Activated CD8-positive, alpha-beta memory T cell treated with anti-CD3 and anti-CD28 coated beads, Interleukin-2, amount 50 U/mL, for 24 hours (primary cell): ENCODE measurements at regions not wholly inside any gene's neighbourhood (a gene's known extent, or its start where the extent isn't known, plus 50 kb on each side); places are given as distances from the start of the nearest gene placed in this dataset.

Source experiments
- DNase-seq: peaks from one replicate; pipeline ENCODE4 v3.0.0-alpha.2; 2020; ENCODE audit errors: extremely low read depth

DNA sequence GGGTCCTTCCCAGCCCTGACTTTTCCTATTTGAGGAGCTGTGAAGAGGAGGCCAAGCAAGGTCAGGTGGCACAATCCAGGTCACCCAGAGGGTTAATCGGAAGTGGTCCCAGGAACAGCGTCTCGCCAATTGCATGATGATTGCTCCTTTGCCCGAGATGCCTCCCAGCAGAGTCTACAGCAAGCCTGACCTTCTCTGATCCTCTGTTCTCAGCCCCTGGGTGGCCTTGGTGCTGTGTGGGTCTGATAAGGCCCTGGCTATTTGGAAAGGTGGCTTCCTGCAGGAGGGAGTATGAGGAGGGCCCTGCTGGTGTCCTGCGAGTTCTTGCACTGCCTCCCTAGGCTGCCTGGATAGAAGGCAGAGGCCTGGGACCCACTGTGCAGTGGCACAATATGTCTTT, 116.2 kb downstream of the FOXD2 start:
- no peak for DNase-seq

DNA sequence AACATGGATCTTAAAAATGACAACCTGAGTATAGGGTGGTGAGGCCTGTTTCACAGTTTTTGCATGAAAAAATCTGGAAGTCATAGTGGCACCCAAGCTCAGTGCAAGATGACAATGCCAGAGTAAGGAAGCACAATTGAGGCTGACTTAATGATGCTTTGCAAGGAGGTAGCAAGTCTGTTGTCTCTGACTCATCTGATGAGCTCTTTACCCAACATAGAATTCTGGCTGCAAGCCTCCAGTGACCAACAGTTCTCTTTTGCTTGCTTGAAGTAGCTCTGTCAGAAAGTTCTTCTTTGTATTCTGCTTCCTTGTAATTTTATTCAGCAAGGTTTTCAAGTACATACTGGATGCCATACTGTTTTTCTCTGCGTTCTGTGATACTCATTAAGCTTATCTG, 117.1 kb downstream of the FOXD2 start:
- DNase-seq = no peak

DNA sequence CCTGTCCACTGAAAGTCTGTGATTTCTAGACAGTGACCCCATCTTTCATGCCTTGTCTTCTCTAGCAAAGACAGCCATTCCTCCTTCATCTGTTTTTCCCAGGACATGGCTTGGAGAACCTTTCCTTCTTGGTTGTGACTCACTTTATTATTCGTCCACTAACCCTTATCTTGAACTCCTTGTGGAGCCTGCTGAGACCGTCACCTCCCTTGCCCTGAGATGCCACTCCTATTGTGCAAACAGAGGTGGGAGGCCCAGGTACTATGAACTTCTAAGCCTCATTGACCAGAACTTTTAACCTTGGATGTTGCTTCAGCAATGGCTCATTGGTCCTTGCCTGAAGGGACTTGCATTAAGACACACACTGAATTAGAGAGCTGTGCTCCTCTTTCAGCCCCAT, 117.5 kb downstream of the FOXD2 start:
- DNase-seq = no peak

DNA sequence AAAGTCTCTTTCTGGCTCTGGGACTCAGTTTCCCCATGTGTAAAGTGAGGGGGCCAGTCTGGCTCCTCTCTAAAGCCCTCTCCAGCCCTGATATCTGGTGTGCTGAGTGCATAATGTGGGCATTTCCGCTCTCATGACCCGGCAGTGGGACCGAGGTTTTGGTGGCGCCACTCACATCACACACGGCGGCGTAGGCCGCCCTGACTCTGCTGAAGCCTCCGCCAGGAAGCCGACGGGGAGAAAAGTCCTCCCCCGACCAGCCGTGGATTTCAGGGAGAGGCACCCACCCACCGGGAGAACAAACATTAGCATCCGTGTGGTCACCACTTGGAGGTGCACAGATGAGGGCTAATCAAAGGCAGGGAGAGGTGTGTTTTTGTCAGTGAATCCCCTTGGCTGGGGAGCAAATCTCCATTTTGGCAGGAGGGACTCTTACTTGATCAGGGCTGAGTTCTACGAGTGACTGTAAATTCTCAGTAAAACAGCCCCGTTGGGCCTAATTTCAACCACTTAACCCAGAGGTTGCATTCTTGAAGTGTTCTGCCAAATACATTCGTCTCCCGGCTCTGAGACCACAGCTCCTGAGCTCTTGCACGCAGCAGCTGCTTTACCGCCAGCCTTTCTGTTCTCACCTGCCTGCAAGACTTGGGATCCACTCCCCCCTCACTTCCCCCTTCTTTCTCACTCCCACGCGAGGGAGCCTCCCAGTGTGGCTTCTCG, 118.2 kb downstream of the FOXD2 start:
- DNase-seq = no peak

DNA sequence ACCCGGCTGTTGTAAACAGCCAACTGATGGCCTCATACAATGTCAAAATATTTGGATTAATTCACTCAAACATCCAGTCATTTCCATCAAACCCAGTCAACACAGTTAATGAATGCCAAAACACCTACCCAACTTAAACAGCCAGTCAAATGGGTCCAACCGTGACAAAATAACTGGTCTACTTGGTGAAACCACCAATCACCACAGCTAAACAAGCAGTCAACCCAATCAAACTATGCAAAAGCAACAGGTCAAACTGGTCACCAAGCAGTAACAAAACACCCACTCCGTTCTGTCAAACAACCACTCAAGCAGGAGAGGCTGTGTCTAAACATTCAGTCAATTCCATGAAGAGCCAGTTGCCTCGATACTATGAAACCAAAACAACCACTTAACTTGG, 119.2 kb downstream of the FOXD2 start:
- DNase-seq = no peak

DNA sequence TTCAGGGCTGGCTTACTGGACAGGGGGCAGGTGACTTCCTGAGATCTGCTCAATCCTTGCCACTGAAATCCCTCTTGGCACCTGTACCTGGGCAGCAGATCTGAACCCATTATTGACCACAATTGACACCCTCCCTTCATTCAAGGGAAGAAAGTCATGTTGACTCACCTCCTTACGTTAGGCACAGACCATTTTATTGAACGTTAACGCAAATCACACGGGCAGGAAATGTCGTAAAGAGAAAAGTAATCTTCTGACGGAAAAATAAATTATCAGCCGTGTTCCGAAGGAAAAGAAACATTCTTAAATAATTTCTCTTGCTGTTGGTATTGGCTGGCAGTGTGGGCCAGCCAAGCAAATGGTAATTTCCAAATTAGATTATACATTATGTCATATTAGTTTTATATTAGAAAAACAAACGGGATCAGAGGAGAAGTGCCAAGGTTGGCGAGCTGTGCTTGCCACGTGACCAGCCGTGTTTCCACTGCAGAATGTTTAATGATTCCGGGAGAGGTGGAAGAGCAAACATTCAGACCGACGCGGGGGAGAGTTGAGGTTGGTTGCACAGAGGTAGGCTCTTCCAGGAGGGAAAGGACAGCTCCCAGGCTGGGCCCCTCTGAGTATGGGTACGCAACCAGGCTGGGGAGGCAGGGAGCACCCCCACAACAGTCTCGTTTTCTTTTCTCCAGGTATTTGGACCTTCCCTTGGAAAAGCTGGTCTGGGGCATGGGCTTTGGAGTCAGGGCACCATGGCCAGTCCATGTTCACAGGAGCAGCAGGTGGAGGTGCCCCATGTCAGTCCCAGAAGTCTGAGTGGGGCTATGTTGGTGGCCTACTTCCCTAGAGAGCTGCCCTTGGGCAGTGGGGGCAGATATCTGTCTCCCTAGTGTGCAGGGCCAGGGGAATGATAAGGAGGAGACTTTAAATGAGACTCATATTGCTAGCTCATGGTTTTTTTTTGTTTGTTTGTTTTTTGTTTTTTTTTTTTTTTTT, 121.1 kb downstream of the FOXD2 start:
- no peak for DNase-seq

DNA sequence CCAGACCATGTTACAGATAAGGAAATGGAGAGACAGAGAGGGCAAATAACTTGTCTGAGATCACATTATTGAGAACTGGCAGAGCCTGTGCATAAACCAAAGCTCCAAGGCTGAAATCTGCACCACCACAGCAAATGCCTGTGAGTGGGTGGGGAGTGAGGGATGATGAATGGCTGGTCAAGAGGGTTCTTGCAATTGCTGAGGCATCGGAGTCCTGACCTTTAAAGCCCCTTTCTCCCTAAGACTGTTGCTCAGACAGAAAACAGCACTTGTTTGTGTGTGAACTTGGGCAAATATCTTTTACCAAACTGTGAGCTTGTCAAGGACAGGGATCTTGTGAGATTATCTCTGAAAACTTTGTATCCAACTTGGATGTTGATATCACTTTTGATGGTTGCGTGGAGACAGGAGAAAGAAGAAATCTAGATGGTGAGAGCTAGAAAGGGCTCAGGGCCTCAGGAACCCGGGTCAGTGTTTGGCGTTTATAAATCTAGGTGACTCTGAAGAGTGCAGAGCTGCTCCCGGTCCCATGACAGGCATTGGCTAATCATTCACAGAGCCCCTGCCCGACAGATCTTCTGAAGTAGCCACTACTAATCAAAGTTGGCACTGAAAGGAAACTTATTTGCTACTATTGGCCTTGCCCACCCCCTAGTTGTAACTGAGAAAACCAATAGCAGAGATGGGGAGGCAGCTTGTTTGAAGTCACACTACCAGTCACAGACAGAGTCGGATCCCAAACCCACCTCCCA, 122.3 kb downstream of the FOXD2 start:
- DNase-seq = no peak

DNA sequence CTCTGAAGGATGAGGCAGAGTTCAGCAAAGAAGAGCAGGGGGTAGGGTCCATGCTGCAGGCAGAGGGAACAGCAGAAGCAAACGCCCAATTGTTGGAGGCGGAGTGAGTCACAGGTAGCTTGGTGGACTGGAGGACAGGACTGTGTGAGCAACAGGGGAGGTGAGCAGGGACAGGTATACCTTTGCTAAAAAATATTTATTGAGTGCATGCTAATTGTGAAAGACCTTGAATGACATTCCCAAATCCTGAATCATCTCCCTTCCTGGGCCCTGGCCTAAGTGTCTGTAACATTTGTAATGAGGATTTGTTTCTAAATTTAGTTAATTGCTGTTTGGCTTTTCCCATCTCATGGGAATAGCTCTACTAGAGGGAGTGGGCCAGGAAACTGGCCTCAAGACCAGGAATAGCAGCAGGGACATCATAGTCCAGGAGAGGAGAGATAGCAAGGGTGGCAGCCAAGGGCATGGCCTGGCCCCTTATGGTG, 123.7 kb downstream of the FOXD2 start:
- DNase-seq = no peak

DNA sequence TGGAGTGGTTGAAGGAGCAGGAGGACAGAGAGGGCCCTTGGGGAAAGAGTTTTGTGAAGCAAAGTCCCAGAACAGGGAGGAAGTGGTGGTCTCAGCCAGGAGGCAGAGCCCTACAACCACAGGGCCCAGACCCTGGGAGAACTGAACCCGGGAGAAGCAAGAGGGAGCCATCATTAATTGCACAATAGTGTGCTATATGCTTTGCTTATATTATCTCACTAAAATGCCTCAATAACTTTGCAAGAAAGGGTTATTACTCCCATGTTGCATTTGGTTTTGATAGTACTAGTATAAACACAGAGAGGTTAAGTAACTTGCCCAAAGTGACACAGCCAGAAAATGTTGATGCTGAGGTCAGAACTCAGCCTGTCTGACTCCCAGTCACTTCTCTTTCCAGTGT, 124.3 kb downstream of the FOXD2 start:
- DNase-seq = no peak

DNA sequence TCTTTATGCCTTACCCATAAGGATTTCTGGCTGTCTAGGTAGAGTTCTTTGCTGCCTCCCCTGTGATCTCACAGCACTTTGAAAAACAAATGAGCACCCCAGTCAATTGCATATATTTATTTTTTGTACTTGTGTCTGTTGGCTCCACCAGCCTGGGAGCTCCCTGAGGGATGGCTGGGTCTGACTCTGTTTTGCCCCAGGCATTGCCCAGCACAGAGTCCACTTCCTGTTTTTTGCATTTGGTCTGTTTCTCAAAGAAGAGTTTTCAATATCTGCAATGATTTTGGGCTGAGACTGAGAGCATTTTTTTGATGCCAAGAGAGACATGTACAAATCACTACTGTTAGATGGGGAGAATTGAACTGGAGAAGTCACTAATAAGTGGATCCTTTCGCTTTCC, 125.0 kb downstream of the FOXD2 start:
- DNase-seq = no peak

DNA sequence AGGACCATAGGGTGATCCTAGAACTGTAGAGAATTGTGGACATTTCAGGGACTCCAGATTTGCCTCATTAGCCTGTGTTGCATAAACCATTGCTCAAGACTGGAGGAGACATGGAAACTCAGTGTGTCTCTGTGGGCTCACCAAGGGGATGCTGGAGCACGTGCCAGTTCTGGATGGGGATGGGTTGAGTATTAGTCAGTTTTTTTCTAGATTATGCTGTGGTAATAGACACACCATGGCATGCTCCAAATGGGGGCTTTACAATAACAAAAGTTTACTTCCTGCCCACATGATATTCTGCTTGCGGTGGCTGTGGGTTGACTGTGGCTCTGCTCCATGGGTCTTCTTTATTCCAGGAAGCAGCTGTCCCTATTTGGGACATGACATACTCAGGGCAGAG, 125.4 kb downstream of the FOXD2 start:
- no peak for DNase-seq

DNA sequence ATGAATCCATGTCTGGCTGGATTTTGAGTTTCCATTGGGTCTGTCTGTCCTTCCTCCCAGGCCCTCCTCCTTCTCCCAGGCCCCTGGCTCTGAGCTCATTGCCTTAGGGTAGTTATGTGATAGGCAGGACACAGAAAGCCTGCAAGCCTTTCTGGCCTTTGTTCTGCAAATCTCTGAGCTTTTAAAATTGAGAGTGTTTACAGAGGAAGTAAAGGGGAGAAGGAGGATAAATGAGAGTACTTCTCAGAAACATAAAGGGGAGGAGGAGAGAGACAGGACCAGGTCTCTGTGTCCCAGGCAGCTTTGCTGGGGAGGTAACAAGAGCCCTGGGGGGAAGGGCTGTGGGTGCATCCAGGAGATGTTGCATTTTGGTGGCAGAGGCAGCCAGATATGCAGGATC, 126.7 kb downstream of the FOXD2 start:
- no peak for DNase-seq

DNA sequence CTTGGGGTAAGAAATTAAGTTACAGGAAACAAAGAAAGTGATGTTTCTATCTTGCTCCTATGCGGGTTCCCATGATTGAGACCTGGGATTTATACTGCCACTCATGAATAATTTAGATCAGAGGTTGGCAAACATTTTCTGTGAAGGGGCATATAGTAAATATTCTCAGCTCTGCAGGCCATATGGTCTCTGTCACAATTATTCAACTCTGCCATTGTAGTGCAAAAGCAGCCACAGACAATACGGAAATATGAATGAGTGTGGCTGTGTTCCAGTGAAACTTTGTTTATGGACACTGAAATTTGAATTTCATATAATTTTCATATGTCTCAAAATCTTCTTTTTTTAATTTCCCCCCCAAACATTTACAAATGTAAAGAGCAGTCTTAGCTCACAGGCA, 127.2 kb downstream of the FOXD2 start:
- DNase-seq = no peak

DNA sequence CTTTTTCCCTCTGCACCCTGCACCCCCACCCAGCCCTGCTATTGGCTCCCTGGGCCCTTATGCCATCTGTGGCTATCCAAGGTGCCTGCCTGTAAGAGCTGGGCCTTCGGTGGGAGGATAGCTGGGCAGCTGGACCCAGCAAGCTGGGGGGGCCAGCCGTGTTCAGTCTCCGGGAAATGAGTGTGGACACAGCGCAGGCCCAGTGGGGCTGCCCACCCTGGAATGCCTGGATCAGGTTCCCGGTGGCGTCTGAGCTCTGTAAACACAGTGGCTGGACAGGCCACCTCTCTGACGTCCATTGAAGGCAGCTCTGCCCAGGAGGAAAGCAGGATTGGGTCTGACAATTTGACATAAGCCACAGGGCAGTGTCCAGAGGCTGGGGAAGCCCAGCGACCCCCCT, 127.8 kb downstream of the FOXD2 start:
- no peak for DNase-seq

DNA sequence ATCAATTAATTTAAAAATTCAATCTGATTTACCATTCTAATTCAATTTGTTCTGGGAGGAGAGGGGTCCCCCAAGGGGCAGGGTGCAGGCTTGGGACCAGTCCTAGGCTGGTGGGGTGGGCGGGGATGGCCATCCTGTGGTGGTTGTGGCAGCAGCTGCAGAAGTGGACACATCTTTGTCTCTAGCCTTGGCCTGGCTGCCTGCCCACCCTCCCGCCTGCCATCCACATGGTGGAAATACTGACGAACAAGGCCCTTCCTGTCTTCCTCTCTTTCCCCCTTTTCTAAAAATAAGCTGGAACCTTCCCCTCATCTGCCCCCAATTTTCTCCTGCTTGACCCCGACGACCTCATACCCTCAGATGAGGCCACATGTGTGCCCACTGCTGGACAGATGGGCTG, 130.9 kb downstream of the FOXD2 start:
- DNase-seq = no peak

DNA sequence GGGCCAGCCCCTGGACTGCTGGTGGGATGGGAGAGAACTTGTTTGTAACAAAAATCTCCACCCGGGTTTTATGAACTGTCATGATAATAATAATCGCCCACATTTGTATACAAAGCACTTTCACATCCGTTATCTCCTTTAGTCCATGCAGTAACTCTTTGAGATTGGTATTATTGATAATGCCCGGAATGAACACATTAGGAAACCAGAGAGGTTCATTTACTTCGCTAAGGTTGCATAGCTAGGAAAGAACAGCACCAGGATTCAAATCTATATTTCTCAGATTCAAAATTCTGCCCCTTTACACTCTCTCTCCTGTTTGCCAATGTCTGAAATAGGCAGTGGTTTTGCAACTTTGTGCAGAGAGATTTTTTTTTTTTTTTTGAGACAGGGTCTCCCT, 131.4 kb downstream of the FOXD2 start:
- no peak for DNase-seq

DNA sequence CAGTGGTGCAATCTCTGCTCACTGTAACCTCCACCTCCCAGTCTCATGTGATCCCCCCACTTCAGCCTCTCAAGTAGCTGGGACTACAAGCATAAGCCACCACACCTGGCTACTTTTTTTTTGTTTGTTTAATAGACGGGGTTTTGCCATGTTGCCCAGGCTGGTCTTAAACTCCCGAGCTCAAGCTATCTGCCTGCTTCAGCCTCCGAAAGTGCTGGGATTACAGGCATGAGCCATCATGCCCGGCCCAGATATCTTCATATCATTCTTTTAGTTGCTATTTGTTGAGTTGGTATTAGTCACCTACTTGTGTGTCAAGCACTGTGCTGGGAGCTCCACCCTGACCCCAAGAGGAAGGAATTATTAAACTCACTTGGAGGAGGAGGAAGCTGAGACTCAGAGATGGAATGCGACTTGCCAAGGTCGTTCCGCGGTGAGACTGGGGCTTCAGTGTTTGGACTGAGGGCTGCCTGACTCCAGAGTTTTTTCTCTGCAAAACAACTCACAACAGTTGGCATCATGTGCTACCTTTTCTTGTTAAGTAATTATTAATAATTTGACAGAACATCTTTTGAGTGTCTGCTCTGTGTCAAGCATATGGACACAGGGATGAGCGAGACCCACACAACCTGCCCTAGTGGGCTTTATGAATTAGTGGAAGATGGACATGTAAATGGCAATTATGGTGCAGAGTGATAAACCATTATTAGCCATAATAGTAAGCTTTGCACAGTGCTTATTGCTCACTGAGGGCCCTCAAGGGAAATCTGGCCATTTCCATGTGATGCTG, 132.0 kb downstream of the FOXD2 start:
- no peak for DNase-seq

DNA sequence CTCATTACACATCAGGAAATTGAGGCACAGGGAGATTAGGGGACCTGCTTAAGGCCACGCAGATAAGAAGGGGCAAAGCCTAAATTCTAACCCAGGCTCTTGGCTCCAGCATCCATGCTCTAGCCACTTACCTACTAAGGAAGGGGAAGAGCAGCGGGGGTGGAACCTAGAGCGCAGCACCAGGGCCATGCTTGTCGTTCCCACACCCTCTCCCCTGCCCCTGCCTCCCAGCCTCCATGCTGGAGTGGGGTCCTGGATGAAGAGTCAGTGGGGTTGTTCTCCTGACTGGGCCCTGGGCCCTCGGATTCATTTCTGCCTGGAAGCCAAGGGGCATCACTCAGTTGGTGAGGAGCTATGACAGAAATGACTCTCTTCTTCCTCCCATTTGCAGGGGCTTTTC, 133.3 kb downstream of the FOXD2 start:
- DNase-seq = no peak

DNA sequence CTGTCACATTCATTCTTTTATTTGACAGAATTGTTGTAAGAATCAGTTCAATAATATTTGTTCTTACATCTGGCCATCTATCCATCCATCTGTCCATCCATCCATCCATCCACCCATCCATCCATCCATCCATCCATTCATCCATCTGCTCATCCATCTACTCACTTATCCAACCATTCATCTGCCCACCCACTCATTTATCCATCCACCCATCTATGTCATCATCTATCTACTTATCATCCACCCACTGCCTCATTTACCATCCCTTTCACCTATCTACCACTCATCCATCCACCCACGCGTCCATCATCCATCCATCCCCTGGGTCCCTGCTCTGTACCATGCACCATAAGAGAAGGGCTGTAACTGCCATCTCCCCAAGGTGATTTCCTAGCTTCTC, 134.1 kb downstream of the FOXD2 start:
- DNase-seq = no peak

DNA sequence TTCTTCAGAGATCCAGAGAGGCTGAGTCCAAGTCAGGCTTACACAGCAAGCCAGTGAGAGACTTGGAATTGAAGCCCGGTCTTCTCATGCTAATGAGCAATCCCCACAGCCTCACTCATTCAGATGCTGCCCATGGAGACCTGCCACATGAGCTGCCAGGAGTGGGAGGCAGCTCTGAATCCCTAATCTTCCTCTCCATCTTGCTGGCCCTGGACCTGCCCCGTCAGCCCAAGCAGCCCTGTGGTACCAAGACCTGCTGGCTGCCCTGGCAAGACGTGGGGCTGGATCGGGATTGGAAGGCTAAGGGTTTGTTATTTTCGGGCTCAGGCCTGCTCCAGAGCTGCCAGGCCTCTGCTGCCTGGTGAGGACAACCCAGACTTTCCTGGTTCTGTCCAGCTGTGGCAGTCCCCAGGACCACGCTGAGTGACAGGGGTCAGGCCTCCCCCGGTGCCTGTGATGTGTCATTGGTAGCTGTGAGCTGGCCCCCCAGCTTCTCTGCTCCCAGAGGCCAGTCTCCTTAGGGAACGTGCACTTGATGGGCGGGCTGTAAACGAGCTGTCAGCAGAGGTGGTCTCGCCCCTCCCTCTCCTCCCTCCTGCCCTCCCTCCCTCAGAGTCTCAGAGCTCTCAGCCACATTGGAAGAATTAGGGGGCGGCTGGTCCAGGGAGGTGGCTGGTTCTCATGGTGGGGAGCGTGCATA, 135.0 kb downstream of the FOXD2 start:
- DNase-seq = no peak
